Activated T-helper 1 cell treated with anti-CD3 and anti-CD28 coated beads, Interleukin-12 subunit alpha, Interleukin-12 subunit beta, Interleukin-2, Interleukin-4 antibody, amounts not matched to agents 30 ng/mL and 10 ng/mL and 1 ng/mL, durations not matched to agents 14 hours and 24 hours and 36 hours (primary cell): ENCODE measurements at regions not wholly inside any gene's neighbourhood (a gene's known extent, or its start where the extent isn't known, plus 50 kb on each side); places are given as distances from the start of the nearest gene placed in this dataset.

Experiments used
- DNase-seq: peaks from one replicate; pipeline ENCODE4 v3.0.0; 2021; ENCODE audit warnings: low spot score
- H3K27ac Mint-ChIP-seq: one replicate; pipeline ENCODE4 v1.8.0; 2021; ENCODE audit warnings: mild to moderate bottlenecking, mixed read lengths
- H3K27me3 Mint-ChIP-seq: one replicate; pipeline ENCODE4 v1.8.0; 2022; ENCODE audit warnings: mild to moderate bottlenecking, moderate library complexity, mixed read lengths; ENCODE audit not compliant: insufficient read depth
- H3K36me3 Mint-ChIP-seq: one replicate; pipeline ENCODE4 v1.8.0; 2021; ENCODE audit warnings: low read depth, mixed read lengths
- H3K4me1 Mint-ChIP-seq: one replicate; pipeline ENCODE4 v1.8.0; 2021; ENCODE audit warnings: low read depth, mixed read lengths
- H3K4me3 Mint-ChIP-seq: one replicate; pipeline ENCODE4 v1.8.0; 2021; ENCODE audit warnings: mild to moderate bottlenecking, moderate library complexity, mixed read lengths
- H3K9me3 Mint-ChIP-seq: one replicate; pipeline ENCODE4 v1.8.0; 2021; ENCODE audit warnings: mixed read lengths
- intact Hi-C: fragments of 100-400 bp; cut with micrococcal nuclease; formaldehyde crosslinking; loops from one replicate; pipeline ENCODE4 v1.15.1; 2024

DNA sequence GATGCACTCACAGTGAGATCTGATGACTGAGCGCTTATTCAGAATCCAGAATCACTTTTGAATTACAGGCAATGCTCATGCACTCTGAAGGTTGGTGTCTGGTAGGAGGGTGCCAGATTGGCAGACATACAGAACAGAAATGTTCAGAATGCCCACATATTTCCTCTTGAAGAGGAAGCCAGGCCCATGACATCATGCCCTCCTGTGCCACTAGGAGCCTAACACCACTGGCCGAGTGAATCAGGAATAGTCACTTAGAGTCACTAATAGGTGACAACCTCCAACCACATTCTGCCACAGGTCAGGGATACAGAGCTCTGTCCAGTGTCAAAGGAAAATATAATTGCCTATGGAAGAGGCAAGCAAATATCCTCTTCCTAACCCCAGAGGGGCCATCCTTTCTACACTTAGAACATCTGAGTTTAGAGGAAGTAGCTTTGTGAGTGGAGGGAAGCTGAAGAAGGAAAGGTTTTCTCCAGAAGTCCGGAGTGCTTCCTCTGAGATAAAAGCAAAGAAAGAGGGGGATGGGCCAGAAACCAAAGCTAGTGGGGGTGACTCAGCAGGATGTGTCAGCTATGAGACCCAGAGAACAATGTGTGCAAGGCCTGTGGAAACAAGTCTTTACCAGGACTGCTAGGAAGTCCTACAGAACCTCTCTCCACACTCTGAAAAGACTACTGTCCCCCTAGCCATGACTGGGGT, 838.8 kb downstream of the GRID1 start:
- DNase-seq: no peak
- Mint-ChIP-seq H3K9me3 (no peaks in the 10 kb centered on the region), H3K27ac (no peak overlapping the region), H3K27me3 (no peaks in the 10 kb centered on the region), H3K4me3 (no peak overlapping the region), H3K36me3 (no peaks in the 10 kb centered on the region), H3K4me1 (no peaks in the 10 kb centered on the region)
- intact Hi-C loops: no loop called here

DNA sequence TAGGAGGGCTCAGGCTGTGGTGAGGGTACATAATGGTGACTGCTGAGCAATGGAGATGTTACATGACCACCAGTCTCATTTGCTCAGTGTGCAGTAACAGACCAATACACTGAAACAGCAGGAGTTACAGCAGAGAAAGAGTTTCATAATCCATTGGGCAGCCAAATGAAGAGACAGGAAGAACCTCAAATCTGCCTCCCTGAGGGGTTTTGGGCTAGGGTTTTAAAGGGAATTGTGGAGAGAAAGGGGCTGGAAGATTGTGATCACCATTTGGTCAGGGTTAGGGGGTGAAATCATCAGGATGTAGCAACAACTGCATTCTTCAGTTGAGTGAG, 838.3 kb downstream of the GRID1 start:
- no peak overlapping the region for H3K4me3 Mint-ChIP-seq
- no peaks in the 10 kb centered on the region for H3K27me3 Mint-ChIP-seq
- H3K4me1 Mint-ChIP-seq: no peaks in the 10 kb centered on the region
- no peak for DNase-seq
- H3K9me3 Mint-ChIP-seq: no peaks in the 10 kb centered on the region
- intact Hi-C loops: no loop called here
- no peaks in the 10 kb centered on the region for H3K36me3 Mint-ChIP-seq
- no peak overlapping the region for H3K27ac Mint-ChIP-seq

DNA sequence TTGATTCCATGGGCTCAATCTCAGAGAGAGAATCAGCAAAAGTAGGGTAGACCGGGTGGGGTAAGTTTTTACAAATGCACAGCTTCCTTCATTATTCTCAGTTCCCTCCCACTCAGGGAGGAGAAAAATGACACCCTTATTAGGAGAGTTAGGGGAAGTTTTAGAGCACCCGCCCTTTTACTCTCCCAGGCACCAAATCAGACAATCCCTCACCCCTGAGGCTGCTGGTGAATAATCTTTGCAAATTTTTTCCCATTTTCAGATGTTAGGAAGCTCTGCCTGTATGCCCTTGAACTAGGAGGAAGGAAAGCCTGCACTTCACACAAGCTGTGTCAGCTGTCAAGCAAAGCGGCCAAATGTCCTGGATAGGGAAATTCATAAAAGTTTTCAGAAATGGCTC, 834.9 kb downstream of the GRID1 start:
- Mint-ChIP-seq H3K9me3 (no peaks in the 10 kb centered on the region), H3K36me3 (no peaks in the 10 kb centered on the region), H3K4me1 (no peaks in the 10 kb centered on the region), H3K4me3 (no peak overlapping the region), H3K27ac (no peak overlapping the region), H3K27me3 (peaks cover 5% of the 10 kb centered on the region)
- intact Hi-C loops: no loop called here
- DNase-seq: no peak

DNA sequence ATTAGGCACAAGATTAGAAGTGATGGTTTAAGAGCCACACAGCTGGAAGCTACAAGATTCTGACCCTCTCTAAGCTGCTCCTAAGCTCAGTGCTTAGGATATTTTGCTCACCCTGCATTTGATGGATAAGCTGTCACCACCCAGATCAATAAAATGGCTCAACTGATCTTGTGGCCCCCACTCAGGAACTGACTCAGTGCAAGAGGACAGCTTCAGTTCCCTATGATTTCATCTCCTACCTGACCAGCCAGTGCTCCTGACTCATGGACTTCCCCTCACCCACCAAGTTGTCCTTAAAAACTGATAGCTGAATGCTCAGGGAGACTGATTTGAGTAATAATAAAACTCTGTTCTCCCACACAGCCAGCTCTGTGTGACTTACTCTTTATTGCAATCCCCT, 833.8 kb downstream of the GRID1 start:
- Mint-ChIP-seq H3K27me3 (peaks cover 5% of the 10 kb centered on the region), H3K27ac (no peak overlapping the region), H3K4me1 (no peaks in the 10 kb centered on the region), H3K36me3 (no peaks in the 10 kb centered on the region), H3K9me3 (no peaks in the 10 kb centered on the region), H3K4me3 (no peak overlapping the region)
- no peak for DNase-seq
- intact Hi-C loops: no loop called here

DNA sequence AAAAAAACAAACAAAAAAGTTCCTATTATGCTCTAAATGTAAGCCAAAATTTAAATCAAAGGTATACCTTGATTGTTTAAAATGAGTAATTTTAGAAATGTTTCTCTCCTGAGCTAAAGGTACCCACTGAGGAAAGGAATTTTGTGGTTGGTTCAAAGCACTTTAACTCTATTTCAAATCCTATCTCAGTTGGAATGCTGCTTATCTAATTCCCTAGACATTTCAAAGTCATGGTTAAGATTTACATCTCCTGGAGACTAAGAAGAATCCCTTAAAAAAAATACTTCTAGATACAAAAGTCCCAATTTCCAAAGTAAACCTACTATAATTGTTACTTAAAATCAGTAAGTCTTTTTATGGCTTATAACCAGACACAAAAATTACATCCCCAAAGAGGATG, 830.7 kb downstream of the GRID1 start:
- Mint-ChIP-seq H3K9me3 (no peaks in the 10 kb centered on the region), H3K4me3 (no peak overlapping the region), H3K4me1 (no peaks in the 10 kb centered on the region), H3K36me3 (no peaks in the 10 kb centered on the region), H3K27ac (no peak overlapping the region), H3K27me3 (peaks cover 5% of the 10 kb centered on the region)
- no peak for DNase-seq
- intact Hi-C loops: no loop called here

DNA sequence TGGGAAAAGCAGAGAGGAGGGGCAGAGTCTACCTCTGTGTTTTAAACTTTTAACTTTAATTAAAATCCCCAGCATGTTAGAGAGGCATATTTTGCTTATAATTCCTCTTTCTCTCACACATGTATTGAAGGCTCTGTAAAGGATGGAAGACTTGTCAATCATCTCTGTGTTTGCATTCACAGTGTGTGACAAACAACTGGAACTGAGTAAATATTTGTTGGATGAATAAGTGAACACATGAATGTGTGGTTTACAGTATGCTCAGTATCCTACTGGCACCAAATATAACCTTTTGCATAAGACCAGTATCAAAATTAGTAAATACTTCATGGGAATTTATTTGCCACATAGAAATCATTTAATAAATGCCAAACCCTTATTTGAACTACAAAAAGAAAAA, 829.0 kb downstream of the GRID1 start:
- intact Hi-C loops: no loop called here

DNA sequence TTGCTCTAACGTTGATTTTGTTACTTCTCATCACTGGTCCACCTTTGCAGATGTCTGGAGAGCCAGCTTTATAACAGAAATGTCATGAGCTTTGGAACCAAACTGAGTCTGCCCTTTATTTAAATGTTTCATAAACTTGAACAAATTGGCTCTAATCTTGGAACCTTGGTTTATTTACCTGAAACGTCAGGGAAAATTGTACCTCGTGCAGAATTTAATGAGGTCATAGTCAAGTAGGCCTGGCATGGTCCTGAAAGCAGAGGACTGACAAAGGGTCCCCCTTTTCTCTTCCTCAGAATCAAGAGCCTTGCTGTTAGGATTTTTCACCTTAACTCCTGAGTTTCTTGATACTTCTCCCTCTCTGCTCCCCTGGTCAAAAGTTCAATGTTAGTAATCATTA, 828.0 kb downstream of the GRID1 start:
- H3K4me3 Mint-ChIP-seq: no peak overlapping the region
- no peaks in the 10 kb centered on the region for H3K36me3 Mint-ChIP-seq
- DNase-seq: no peak
- no peaks in the 10 kb centered on the region for H3K4me1 Mint-ChIP-seq
- H3K27ac Mint-ChIP-seq: no peak overlapping the region
- H3K27me3 Mint-ChIP-seq: peaks cover 7% of the 10 kb centered on the region
- intact Hi-C loops: no loop called here
- H3K9me3 Mint-ChIP-seq: no peaks in the 10 kb centered on the region

More for the DNA sequence above, 829.0 kb downstream of the GRID1 start:
- no peak for DNase-seq
- no peaks in the 10 kb centered on the region for H3K4me1 Mint-ChIP-seq
- no peaks in the 10 kb centered on the region for H3K36me3 Mint-ChIP-seq
- H3K4me3 Mint-ChIP-seq: no peak overlapping the region
- H3K27ac Mint-ChIP-seq: no peak overlapping the region
- no peaks in the 10 kb centered on the region for H3K9me3 Mint-ChIP-seq
- H3K27me3 Mint-ChIP-seq: peaks cover 7% of the 10 kb centered on the region

DNA sequence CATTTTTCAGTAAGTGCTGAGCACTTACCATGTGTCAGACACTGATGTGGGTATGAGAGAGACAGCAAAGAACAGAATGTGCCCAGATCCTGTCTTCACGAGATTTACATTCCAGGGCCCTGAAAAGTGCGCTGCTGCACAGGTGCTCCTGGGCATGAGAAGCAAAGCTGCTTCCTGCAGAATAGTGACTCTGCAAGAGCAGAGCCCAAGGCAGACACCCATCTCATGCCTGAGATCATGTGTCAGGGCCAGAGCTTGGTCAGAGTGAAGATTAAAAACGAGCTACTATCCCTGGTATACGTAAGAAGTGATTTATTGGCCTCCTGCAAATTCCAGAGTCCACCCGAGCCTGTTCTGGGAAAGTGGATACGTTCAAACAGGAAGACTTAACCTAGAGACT, 824.4 kb downstream of the GRID1 start:
- H3K4me1 Mint-ChIP-seq: no peaks in the 10 kb centered on the region
- H3K27me3 Mint-ChIP-seq: peaks cover 5% of the 10 kb centered on the region
- H3K4me3 Mint-ChIP-seq: no peak overlapping the region
- intact Hi-C loops: no loop called here
- H3K27ac Mint-ChIP-seq: no peak overlapping the region
- no peaks in the 10 kb centered on the region for H3K36me3 Mint-ChIP-seq
- no peak for DNase-seq
- H3K9me3 Mint-ChIP-seq: no peaks in the 10 kb centered on the region

DNA sequence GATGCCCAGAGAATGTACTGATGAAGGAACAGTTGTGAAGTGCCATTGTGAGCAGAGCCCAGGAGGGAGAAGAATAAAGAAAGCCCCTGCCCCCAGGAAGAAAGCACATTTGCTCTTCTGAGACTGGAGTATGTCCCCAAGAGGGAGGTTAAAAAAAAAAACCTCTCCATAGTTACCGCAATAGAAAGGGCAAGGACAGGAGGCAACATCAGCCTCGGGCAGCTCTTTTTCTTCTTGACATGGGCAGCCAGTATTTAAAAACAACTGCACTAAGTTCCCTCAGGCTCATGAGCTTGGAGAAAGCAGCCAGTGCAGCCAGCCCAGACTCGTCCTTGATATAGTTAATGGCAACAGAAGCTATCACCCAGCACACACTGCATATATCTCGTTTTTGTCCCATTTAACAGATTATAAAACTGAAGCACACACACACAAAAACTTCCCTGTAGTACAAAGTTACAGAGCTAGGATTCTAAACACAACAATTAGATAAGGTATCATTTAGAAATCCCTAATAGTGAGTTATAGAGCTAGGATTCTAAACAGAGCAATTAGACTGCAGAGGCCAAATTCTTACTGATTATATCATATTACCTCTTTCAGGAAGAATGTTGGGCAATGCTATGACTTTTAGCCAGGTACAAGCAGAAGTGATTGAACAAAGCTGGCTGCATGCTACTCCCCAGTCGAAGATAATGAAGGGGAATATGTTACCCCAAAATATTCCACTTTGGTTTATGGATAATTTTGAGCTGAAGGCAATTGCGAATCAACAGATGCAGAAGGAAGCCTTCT, 823.5 kb downstream of the GRID1 start:
- Mint-ChIP-seq H3K27me3 (peaks cover 5% of the 10 kb centered on the region), H3K4me1 (no peaks in the 10 kb centered on the region), H3K9me3 (no peaks in the 10 kb centered on the region), H3K4me3 (no peak overlapping the region), H3K27ac (no peak overlapping the region), H3K36me3 (no peaks in the 10 kb centered on the region)
- intact Hi-C loops: no loop called here
- no peak for DNase-seq

DNA sequence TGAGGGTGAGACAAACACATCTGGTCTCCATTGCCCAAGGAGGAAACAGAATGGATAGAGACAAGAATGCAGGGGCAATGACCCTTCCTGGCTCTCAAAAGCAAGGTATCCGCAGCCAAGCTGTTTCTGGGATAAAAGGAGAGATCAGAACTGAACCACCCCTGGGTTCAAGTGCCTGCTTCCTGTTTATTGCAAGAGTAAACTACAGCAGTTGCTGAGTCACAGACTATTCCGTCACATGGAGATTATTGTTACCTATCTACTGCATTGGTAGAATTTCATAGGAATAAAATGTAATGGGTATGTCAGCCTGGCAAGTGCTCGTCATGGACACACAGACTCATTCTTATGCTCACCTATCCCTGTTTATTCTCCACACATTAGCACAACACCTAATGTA, 821.6 kb downstream of the GRID1 start:
- DNase-seq: no peak
- intact Hi-C loops: no loop called here
- Mint-ChIP-seq H3K36me3 (no peaks in the 10 kb centered on the region), H3K27ac (no peak overlapping the region), H3K27me3 (peaks cover 5% of the 10 kb centered on the region), H3K4me3 (no peak overlapping the region), H3K9me3 (no peaks in the 10 kb centered on the region), H3K4me1 (no peaks in the 10 kb centered on the region)

DNA sequence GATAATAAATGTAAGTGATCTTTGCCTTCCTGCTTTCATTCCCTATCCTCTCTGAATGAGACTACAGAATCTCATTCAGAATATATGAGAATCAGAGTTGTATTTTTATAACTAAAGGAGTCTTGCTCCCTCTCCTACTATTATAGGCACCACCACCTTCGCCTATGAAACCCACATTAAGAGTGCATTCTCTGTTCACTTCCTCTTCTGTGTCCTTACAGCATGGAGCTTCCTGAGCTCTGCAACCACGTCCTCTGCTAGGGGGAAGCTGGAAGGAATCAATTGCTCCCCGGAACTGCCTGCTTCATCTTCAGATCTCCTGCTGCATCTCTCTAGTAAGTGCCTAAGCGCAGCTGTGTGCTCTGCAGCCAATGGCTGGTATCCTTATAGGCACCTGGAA, 820.7 kb downstream of the GRID1 start:
- H3K36me3 Mint-ChIP-seq: no peaks in the 10 kb centered on the region
- no peak for DNase-seq
- intact Hi-C loops: no loop called here
- H3K4me3 Mint-ChIP-seq: no peak overlapping the region
- no peak overlapping the region for H3K27ac Mint-ChIP-seq
- H3K27me3 Mint-ChIP-seq: peaks cover 5% of the 10 kb centered on the region
- no peaks in the 10 kb centered on the region for H3K9me3 Mint-ChIP-seq
- no peaks in the 10 kb centered on the region for H3K4me1 Mint-ChIP-seq

DNA sequence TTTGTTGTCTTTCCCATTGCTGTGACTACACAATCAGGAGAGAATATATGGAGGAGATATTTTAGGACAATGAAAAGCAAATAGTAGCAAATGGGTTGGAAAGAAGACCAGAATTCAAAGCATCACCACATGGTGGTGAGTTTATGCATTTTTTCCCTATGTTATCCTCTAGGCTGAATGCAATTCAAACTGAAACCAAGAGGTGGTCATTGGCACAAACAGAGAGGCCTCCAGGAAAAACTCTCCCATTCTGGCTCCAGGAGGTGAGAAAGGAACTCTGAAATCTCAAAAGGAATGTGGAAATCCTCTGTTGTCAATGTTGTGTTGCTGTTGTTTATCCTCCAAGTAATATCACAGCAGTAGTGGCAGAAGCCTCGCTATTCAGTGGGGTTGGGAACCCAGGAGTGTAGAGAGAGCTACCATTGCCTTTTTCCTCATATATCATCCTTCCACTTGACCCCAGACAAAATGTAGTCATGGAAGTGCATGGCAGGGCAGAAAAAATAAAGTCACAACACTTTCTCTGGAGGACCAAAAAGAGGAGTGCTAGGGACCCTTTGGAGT, 819.1 kb downstream of the GRID1 start:
- DNase-seq: no peak
- Mint-ChIP-seq H3K27me3 (peaks cover 4% of the 10 kb centered on the region), H3K36me3 (no peaks in the 10 kb centered on the region), H3K27ac (no peak overlapping the region), H3K4me3 (no peak overlapping the region), H3K9me3 (no peaks in the 10 kb centered on the region), H3K4me1 (no peaks in the 10 kb centered on the region)
- intact Hi-C loops: no loop called here

DNA sequence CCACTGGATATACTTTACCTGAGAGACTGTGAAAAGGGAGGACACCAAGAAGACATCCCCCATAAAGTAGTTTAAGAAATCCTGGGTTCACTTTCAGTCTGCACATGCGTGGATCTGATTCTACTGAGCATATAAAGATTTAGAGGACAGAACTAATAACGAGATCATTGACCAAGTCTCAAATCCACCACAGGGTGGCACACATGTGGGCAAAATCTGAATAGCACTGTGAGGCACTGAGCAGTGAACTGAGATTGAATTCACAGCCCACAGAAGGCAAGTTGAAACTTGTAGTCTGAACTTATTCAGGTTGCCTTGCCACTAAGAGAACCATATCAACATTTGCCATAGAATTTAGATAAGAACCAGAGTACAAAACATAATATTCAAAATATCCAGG, 818.6 kb downstream of the GRID1 start:
- H3K27ac Mint-ChIP-seq: no peak overlapping the region
- no peak for DNase-seq
- H3K4me1 Mint-ChIP-seq: no peaks in the 10 kb centered on the region
- no peaks in the 10 kb centered on the region for H3K36me3 Mint-ChIP-seq
- no peak overlapping the region for H3K4me3 Mint-ChIP-seq
- H3K27me3 Mint-ChIP-seq: peaks cover 4% of the 10 kb centered on the region
- no peaks in the 10 kb centered on the region for H3K9me3 Mint-ChIP-seq
- intact Hi-C loops: no loop called here
